ENCODE measurements at regions not wholly inside any gene's neighbourhood (a gene's known extent, or its start where the extent isn't known, plus 50 kb on each side); places are given as distances from the start of the nearest gene placed in this dataset.

- ChIA-PET POLR2A (interaction anchor here (0.5 kb wide), 1 partner anchor 345 kb away, joined by 3 read pairs; no protein-coding TSS in a partner anchor), CTCF (no interaction called here)
Observed at GRCh38 chr1:234759888-234760287, 149.9 kb upstream of the IRF2BP2 start.

GRCh38 chr1:234758851-234759250 lies 148.9 kb upstream of the IRF2BP2 start:
- POLR2A ChIA-PET, result no interaction called here
- CTCF ChIA-PET, result interaction anchor here (0.9 to 1.1 kb wide), 2 partner anchors 9 to 84 kb away, joined by 3 read pairs; no protein-coding TSS in a partner anchor

DNA sequence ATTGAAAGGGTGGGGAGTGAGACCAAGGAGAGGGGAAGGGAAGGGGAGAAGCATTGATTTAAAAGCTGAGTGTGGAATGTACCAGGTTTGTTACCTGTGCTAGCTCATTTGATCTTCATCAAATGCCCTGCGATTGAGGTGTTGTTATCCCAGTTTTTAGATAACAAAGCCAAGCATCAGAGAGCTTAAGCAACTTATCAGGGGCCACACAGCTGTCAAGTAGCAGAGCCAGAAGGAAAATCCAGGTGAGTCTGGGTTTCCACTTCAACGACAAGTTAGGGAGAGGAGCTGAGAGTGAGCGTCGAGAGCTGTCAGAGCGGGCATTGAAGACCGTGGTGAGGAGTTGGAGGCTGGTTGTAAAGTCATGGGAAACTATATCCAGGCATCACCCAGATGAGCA lies 146.9 kb upstream of the IRF2BP2 start:
- ChIA-PET CTCF (interaction anchor here (1.0 kb wide), 1 partner anchor 14 kb away, joined by 4 read pairs; no protein-coding TSS in a partner anchor), POLR2A (interaction anchor here (0.6 kb wide), 1 partner anchor 33 kb away, joined by 3 read pairs; no protein-coding TSS in a partner anchor)

- CTCF ChIA-PET, result interaction anchor here (1.0 kb wide), 1 partner anchor 15 kb away, joined by 4 read pairs; no protein-coding TSS in a partner anchor
- POLR2A ChIA-PET, result interaction anchor here (0.6 kb wide), 1 partner anchor 32 kb away, joined by 3 read pairs; no protein-coding TSS in a partner anchor
Observed at GRCh38 chr1:234756066-234756774, 146.2 kb upstream of the IRF2BP2 start.

DNA sequence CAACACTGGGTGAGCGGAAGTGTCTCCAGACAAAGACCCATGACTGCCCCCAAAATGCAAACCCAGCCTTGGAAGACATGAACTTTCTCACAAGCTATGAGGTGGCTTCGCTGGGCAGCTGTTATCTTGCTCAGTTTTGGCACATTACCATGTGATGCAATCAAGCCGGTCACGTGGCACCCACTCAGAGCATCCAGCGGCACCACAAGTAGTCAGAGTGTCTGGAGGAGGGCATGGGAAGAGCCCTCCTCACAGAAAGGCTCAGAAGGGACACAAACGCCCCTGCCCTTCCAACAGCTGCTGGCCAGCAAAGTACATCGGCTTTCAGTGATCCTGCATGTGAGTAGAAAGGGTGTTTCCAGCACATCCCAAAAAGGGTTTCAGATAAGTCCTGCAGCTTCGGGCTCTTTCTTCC lies 145.5 kb upstream of the IRF2BP2 start:
- CTCF ChIA-PET, result no interaction called here
- POLR2A ChIA-PET, result no interaction called here

- ChIA-PET POLR2A (no interaction called here), CTCF (interaction anchor here (0.6 kb wide), 1 partner anchor 591 kb away, joined by 7 read pairs; no protein-coding TSS in a partner anchor)
Observed at GRCh38 chr1:234753979-234754378, 144.0 kb upstream of the IRF2BP2 start.

- POLR2A ChIA-PET, result no interaction called here
- CTCF ChIA-PET, result no interaction called here
Observed at GRCh38 chr1:234752927-234753326, 142.9 kb upstream of the IRF2BP2 start.

DNA sequence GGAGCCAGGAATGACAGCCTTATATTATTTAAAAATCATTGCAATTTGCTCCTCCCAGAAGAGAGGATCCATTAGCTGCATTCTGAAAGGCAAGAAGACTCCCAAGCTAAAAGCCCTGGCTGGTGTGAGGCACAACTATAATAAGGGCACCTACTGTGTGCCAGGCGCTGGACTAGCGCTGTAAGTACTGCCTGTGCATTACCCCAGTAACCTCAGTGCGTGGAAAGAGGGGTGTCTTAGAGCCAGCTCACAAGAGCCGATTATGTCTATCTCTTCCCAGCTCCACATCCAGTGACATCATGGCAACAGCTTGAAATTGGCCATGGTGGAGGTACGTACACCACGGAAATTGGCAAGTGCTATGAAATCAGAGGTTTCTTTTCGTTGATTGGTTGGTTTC lies 141.7 kb upstream of the IRF2BP2 start:
- ChIA-PET POLR2A (interaction anchor here (0.9 kb wide), 1 partner anchor 229 kb away, joined by 3 read pairs; no protein-coding TSS in a partner anchor), CTCF (interaction anchor here (0.9 to 1.0 kb wide), 2 partner anchors 16 to 154 kb away, joined by 3 to 4 read pairs; no protein-coding TSS in a partner anchor)

DNA sequence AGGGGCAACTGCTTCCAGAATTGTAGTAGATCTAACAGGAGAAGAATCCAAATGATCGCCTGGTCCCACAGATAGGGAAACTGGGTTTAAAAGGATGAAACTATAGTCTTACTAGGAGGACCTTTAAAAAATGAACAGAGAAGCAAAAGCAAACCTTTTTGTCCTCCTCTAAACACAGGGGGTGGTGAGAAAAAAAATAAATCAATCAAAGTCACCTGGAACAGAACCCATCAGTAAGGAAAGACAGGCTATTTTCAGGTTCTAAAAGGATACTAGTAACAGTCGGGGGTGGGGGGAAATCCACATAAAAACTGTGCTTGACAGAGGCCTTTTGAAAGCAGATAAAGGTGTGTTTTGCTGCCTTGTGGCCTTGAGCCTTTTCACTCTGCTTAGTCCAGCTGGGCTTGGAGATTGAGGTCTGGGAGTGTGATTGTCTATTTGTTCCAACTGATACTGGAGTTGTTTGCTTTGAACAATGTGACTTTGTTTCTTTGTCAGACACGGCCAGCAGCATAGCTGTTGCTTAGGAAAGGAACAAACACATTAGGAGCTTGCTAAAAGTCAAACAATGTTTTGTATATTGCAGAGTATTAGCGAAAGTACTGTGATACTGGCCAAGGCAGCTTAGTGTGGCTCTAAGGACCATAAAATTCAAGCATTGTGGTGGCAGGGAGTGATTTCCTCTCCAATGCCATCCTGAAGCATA lies 141.1 kb upstream of the IRF2BP2 start:
- ChIA-PET CTCF (interaction anchor here (0.9 to 1.0 kb wide), 2 partner anchors 17 to 153 kb away, joined by 3 to 4 read pairs; no protein-coding TSS in a partner anchor), POLR2A (no interaction called here)

DNA sequence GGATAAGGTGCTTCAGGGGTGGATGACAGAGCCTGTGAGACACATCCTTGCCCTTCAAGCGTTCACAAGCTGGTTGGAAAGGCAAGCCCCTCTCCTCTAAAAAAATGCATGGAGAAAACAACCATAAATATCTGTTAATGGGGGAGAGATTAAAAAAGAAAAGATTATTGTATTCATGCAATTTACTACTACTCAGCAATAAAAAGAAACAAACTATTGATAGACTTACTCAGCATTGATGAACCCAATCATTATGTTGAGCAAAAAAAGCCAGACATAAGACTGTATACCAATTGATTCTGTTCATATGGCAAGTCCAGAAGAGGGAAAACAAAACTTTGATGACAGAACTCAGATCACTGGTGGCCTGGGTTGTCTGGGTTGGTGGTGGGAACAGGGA lies 138.7 kb upstream of the IRF2BP2 start:
- POLR2A ChIA-PET, result no interaction called here
- CTCF ChIA-PET, result interaction anchor here (1.3 kb wide), 1 partner anchor 10 kb away, joined by 3 read pairs; no protein-coding TSS in a partner anchor

- ChIA-PET CTCF (interaction anchor here (1.3 kb wide), 1 partner anchor 9 kb away, joined by 3 read pairs; no protein-coding TSS in a partner anchor), POLR2A (no interaction called here)
Observed at GRCh38 chr1:234748066-234748465, 138.1 kb upstream of the IRF2BP2 start.

- CTCF ChIA-PET, result no interaction called here
Observed at GRCh38 chr1:234746798-234747196, 136.8 kb upstream of the IRF2BP2 start.

DNA sequence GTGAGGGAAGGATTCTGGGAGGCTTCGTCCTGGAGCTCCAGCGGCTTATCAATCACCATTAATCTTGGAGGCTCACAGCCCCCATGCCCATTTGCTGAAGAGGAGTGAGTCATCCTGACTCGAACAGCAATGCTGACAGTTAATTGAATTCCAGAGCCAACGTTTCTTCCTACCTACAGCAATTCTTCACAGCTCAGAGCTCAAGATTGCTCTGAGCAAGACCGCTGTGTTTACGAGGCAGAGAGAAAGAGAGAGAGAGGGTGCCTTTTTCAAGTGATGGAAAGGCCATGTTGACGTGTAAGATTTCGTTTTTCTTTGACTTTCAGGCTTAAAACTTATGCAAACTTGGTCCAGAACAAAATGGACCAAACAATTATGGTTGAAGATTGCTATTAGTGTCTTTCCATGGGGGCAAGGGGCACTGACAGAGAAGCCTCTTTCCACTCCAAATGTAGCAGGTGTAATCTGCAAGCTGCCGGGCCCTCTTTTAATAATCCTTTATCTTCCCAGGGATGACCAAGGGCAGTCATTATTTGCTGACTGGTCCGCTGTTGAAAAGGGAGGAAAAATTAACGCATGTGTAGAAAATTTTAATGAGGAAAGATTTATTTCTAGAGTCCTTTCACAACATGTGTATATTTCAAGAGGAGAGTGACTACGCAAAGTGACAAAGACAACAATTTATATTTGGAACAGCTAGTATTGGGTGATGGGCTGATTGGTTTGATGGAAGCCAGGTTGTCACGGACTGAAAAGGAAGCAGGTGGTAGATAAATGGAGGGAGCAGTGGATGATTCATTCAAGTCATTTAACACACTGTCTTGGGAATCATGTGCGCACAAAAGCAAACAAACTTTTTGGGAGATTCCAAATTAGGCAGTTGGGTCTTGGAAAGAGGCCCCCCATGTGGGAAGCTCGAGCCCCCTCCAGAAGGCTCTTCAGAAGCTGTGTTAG lies 136.1 kb upstream of the IRF2BP2 start:
- POLR2A ChIA-PET, result no interaction called here
- CTCF ChIA-PET, result no interaction called here

More at GRCh38 chr1:234746798-234747196, 136.8 kb upstream of the IRF2BP2 start:
- POLR2A ChIA-PET, result no interaction called here

DNA sequence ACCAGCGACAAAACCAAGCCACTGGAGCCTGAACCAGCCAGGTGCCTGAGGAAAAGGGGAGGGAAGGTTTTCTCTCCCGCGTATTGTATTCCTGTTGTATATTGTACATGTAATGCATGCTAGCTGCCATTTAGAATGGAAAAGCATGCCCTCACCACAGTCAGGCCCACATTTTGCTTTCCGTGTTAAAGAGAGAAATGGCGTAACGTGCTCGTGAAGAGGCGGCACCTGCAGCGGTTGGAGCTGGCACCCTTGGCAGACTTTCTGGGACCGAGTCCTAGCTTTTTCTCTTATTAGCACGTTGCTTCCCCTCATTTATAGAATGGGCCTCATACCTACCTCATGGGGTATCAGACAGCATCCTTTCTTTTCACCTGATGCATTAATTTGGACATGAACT lies 135.3 kb upstream of the IRF2BP2 start:
- CTCF ChIA-PET, result no interaction called here
- POLR2A ChIA-PET, result no interaction called here

DNA sequence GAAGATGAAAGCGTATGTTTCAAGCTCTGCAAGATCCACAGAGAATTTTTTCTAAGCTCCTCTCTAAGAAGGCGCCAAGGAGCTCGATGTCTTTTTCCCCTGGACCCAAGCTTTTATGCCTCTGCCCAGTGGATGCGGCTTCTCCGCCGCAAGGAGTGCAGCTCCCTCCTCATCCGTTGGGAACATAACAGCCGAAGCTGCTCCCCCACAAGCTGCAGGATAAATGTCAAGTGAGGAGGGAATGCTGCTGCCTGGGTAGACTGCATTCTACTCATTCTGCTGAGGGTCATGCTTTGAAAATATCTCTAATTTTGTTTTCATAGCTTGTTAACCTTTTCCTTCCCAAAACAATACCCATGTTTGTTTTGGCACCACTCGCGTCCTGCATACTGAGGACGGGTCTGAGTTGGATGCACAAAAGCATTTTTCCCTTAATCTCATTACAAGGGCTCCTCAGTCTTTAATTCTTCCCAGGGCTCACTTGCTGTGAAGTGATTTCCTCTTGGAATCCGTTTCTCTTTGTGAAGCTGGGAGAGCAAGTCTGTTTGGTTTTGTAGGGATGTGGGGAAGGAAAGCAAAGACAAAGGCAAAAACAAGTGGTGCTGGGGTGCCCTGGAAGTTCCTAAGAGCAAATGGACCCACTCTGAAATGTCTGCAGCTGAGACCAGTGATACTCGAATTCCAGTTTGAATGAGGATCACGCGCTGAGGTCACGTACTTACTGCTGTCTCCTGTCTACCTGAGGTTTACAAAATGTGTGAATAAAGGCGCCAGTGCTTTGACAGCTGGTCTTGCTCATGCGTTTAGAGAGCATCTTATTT lies 134.0 kb upstream of the IRF2BP2 start:
- POLR2A ChIA-PET, result no interaction called here
- CTCF ChIA-PET, result interaction anchor here (0.7 kb wide), 1 partner anchor 84 kb away, joined by 3 read pairs; no protein-coding TSS in a partner anchor

DNA sequence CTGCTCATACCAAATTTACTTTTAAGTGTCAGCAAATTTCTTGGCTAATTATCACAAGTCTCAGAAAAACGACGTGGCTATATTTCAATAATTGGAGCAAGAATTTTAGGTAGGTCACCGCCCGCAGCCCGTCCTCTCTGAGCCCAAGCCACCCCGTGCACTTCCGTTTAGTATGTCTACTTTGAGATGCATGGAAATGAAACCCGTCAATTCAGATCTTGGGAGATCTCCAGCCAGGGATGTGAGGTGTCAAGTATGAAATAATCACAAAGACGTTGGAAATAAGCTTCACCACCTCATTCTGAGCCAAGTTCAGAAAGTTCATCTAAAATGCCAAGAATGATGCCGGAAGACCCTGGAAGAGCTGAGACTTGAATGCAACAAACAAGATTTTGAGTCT lies 132.6 kb upstream of the IRF2BP2 start:
- POLR2A ChIA-PET, result no interaction called here
- CTCF ChIA-PET, result no interaction called here

- ChIA-PET POLR2A (no interaction called here), CTCF (interaction anchor here (0.6 to 0.7 kb wide), 2 partner anchors 193 to 344 kb away, joined by 4 read pairs; no protein-coding TSS in a partner anchor)
Observed at GRCh38 chr1:234737967-234738314, 128.0 kb upstream of the IRF2BP2 start.

GRCh38 chr1:234735916-234736315 lies 125.9 kb upstream of the IRF2BP2 start:
- CTCF ChIA-PET, result interaction anchor here (1.1 kb wide), 1 partner anchor 12 kb away, joined by 3 read pairs; no protein-coding TSS in a partner anchor
- POLR2A ChIA-PET, result no interaction called here

Data from activated CD8-positive, alpha-beta memory T cell treated with anti-CD3 and anti-CD28 coated beads for 36 hours (primary cell).